Effector memory CD4-positive, alpha-beta T cell (primary cell): ENCODE measurements at regions not wholly inside any gene's neighbourhood (a gene's known extent, or its start where the extent isn't known, plus 50 kb on each side); places are given as distances from the start of the nearest gene placed in this dataset.

Experiments
- DNase-seq, 3 donors: peaks; one replicate each; pipeline ENCODE4 v3.0.0-alpha.2; 2020
- H3K27ac ChIP-seq: 2 replicates; pipeline ENCODE4 v1.7.0; 2013; ENCODE audit warnings: mild to moderate bottlenecking, low read length, moderate library complexity; ENCODE audit not compliant: insufficient read depth, poor library complexity, severe bottlenecking
- H3K27me3 ChIP-seq: replicated peaks from 2 replicates; pipeline ENCODE4 v1.7.0; 2013; ENCODE audit warnings: mild to moderate bottlenecking, low read length; ENCODE audit not compliant: insufficient read depth, control insufficient read depth, poor library complexity, severe bottlenecking
- H3K36me3 ChIP-seq: 2 replicates; pipeline ENCODE4 v1.7.0; 2013; ENCODE audit warnings: mild to moderate bottlenecking, low read length, moderate library complexity; ENCODE audit not compliant: control insufficient read depth, insufficient read depth
- H3K4me1 ChIP-seq: 2 replicates; pipeline ENCODE4 v1.7.0; 2013; ENCODE audit warnings: low read length, mild to moderate bottlenecking; ENCODE audit not compliant: control insufficient read depth, insufficient read depth, poor library complexity, severe bottlenecking
- H3K4me3 ChIP-seq: 2 replicates; pipeline ENCODE4 v1.7.0; 2013; ENCODE audit warnings: low read length, low read depth, mild to moderate bottlenecking; ENCODE audit not compliant: insufficient read depth, poor library complexity, severe bottlenecking
- H3K9me3 ChIP-seq: 2 replicates; pipeline ENCODE4 v1.7.0; 2013; ENCODE audit warnings: mild to moderate bottlenecking, low read length, moderate library complexity; ENCODE audit not compliant: control insufficient read depth

GRCh38 chr9:87290241-87291052, 207.2 kb upstream of the DAPK1 start:
- no peaks in the 10 kb centered on the region for H3K36me3 ChIP-seq
- H3K27me3 ChIP-seq: no peaks in the 10 kb centered on the region
- no peak for DNase-seq
- no peaks in the 10 kb centered on the region for H3K4me1 ChIP-seq
- no peaks in the 10 kb centered on the region for H3K9me3 ChIP-seq
- no peak overlapping the region for H3K27ac ChIP-seq
- H3K4me3 ChIP-seq: no peak overlapping the region

DNA sequence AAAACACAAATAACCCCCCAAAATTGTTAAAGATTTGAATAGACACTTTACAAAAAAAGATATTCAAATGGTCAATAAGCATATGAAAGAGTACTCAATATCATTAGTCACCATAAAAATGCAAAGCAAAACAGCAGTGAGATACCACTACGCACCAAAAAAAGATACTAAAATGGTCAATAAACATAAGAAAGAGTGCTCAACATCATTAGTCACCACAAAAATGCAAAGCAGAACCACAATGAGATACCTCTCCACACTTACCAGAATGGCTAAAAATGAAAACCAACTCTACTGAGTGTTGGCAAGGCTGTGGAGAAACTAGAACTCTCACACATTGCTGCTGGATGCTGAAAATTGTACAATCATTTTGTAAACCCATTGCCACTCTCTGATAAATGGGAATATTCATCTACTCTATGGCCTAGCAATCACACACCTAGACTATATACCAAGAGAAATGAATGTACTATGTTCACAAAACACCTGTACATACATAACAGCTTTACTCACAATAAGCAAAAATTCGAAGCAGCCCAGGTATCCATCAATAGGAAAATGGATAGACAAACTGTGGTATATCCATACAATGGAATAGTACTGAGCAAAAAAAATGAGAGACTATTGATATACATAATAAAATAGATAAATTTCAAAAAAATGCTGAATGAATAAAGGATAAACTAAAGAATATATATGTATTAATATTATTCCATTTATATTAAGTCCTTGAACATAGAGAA, 205.0 kb upstream of the DAPK1 start:
- Histone ChIP-seq H3K36me3 (no peaks in the 10 kb centered on the region), H3K4me3 (no peak overlapping the region), H3K9me3 (no peaks in the 10 kb centered on the region), H3K27me3 (no peaks in the 10 kb centered on the region), H3K27ac (no peak overlapping the region), H3K4me1 (no peaks in the 10 kb centered on the region)
- no peak for DNase-seq

DNA sequence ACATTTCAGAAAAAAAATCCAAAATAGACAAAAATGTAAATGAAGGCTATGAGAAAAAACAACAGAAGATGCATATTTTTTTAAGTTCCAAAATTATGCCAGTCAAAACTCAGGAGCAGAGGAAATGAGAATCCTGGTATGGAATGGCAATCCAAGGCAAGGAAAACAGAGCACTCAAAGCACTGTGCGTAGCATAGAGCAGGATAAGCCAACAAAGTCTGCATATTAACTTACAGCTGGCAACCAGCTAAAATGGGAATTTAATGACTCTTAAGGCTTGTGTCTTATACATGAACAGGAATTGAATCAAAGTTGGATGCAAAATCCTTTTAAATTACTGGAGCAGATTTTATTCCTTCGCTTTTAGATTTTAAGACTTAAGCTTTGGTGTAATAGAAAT, 203.5 kb upstream of the DAPK1 start:
- Histone ChIP-seq H3K9me3 (no peaks in the 10 kb centered on the region), H3K27ac (no peak overlapping the region), H3K4me3 (no peak overlapping the region), H3K36me3 (no peaks in the 10 kb centered on the region), H3K4me1 (no peaks in the 10 kb centered on the region), H3K27me3 (no peaks in the 10 kb centered on the region)
- DNase-seq: no peak

- H3K4me1 ChIP-seq: no peaks in the 10 kb centered on the region
- no peak overlapping the region for H3K4me3 ChIP-seq
- no peak for DNase-seq
- no peaks in the 10 kb centered on the region for H3K36me3 ChIP-seq
- H3K27ac ChIP-seq: no peak overlapping the region
- no peaks in the 10 kb centered on the region for H3K27me3 ChIP-seq
- H3K9me3 ChIP-seq: no peaks in the 10 kb centered on the region
Observed at GRCh38 chr9:87300915-87301314, 196.8 kb upstream of the DAPK1 start.

- no peaks in the 10 kb centered on the region for H3K27me3 ChIP-seq
- H3K27ac ChIP-seq: no peak overlapping the region
- H3K9me3 ChIP-seq: no peaks in the 10 kb centered on the region
- H3K4me3 ChIP-seq: no peak overlapping the region
- no peaks in the 10 kb centered on the region for H3K4me1 ChIP-seq
- no peaks in the 10 kb centered on the region for H3K36me3 ChIP-seq
- no peak for DNase-seq
Observed at GRCh38 chr9:87301371-87301770, 196.3 kb upstream of the DAPK1 start.

- no peak for DNase-seq
- H3K9me3 ChIP-seq: no peaks in the 10 kb centered on the region
- no peaks in the 10 kb centered on the region for H3K36me3 ChIP-seq
- H3K4me3 ChIP-seq: no peak overlapping the region
- H3K27ac ChIP-seq: no peak overlapping the region
- no peaks in the 10 kb centered on the region for H3K4me1 ChIP-seq
- no peaks in the 10 kb centered on the region for H3K27me3 ChIP-seq
Observed at GRCh38 chr9:87305151-87305550, 192.5 kb upstream of the DAPK1 start.

DNA sequence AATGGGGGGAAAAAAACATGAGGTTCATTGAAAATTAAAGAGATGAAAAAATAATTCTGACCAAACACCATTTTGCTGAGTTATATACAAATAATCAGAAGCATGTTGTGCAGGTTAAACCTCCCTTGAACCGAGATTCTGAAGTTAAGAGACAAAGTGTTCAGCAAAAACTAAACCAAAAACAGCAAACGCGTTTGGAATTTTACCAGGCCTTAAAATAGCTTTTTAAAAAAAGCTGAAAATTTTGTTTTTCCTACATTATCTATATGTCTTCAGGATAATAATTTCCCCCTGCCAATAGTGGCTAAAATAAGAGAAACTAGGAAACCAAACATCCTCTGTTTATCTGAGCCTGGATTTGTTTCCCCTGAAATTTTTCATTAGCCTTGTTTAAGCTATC, 191.7 kb upstream of the DAPK1 start:
- no peaks in the 10 kb centered on the region for H3K9me3 ChIP-seq
- no peak for DNase-seq
- no peak overlapping the region for H3K27ac ChIP-seq
- no peaks in the 10 kb centered on the region for H3K4me1 ChIP-seq
- H3K36me3 ChIP-seq: no peaks in the 10 kb centered on the region
- no peaks in the 10 kb centered on the region for H3K27me3 ChIP-seq
- H3K4me3 ChIP-seq: no peak overlapping the region

- H3K27me3 ChIP-seq: no peaks in the 10 kb centered on the region
- H3K9me3 ChIP-seq: no peaks in the 10 kb centered on the region
- no peak overlapping the region for H3K27ac ChIP-seq
- no peak for DNase-seq
- no peak overlapping the region for H3K4me3 ChIP-seq
- no peaks in the 10 kb centered on the region for H3K4me1 ChIP-seq
- H3K36me3 ChIP-seq: no peaks in the 10 kb centered on the region
Observed at GRCh38 chr9:87307848-87308247, 189.8 kb upstream of the DAPK1 start.

- no peaks in the 10 kb centered on the region for H3K4me1 ChIP-seq
- H3K27ac ChIP-seq: no peak overlapping the region
- DNase-seq: no peak
- no peaks in the 10 kb centered on the region for H3K27me3 ChIP-seq
- H3K4me3 ChIP-seq: no peak overlapping the region
- no peaks in the 10 kb centered on the region for H3K9me3 ChIP-seq
- H3K36me3 ChIP-seq: no peaks in the 10 kb centered on the region
Observed at GRCh38 chr9:87309236-87309635, 188.4 kb upstream of the DAPK1 start.

DNA sequence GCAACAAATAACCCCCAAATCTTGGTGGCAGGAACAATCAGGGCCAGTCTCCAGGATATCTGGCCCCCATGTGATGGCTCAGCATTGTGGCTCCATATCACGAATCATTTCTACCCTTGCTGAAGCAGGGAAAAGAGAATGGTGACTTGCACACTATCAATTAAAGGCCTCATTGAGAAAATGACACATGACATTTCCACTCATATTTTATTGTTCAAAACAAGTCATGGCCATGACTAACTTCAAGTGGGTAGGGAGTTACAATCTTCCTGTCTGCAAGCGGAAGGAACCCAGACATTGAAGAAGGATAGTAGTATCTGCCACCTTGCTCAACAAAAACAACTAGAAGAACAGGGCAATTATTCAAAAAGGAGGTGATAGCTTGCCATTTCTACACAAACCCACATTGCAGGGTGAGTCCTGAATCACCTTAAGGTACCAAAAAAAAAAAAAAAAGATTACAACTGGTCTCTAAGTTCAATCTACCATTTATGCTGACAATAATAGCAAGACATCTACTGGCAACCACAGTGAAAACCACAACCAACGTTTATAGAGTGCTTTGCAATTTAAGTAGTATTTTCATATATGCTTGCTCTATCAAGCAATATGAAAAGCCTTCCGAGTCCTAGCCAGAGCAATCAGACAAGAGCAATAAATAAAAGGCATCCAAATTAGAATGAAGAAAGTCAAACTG, 186.7 kb upstream of the DAPK1 start:
- no peak overlapping the region for H3K4me3 ChIP-seq
- no peaks in the 10 kb centered on the region for H3K27me3 ChIP-seq
- no peak overlapping the region for H3K27ac ChIP-seq
- DNase-seq: no peak
- no peaks in the 10 kb centered on the region for H3K9me3 ChIP-seq
- no peaks in the 10 kb centered on the region for H3K36me3 ChIP-seq
- H3K4me1 ChIP-seq: no peaks in the 10 kb centered on the region
